ENCODE measurements at regions not wholly inside any gene's neighbourhood (a gene's known extent, or its start where the extent isn't known, plus 50 kb on each side); places are given as distances from the start of the nearest gene placed in this dataset.
"Not testable (repeated sequence)": the region's sequence is repeated elsewhere in the genome, so short reads cannot be mapped to it uniquely, and the experiment has no call there.

DNA sequence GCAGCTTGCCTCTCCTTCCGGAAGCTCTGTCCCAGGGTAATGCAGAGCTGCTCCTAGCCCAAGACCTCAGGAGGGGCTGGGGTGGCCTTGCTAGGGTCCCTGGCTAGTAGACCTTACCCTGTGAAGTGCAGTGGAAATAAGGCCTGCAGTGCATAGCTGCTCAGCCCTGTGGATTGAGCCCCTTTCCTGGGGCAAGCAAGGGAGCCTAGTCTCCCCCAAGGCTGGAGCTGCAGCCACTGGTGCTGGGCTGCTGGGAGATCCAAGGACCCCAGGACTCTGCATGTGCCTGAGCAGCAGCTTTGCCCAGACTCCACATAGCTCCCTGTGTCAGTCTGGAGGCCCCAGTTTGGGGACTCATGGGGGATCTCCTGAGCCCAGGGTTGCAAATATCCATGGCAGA lies 57.9 kb downstream of the FANCF start:
- DNase-seq (ENCODE audit: low spot score) = no peak

- no peak for DNase-seq (ENCODE audit: low spot score)
Measured at GRCh38 chr11:22566293-22566692, 59.3 kb downstream of the FANCF start.

GRCh38 chr11:22561283-22561682 lies 64.3 kb downstream of the FANCF start:
- DNase-seq (ENCODE audit: low spot score) = no peak

DNA sequence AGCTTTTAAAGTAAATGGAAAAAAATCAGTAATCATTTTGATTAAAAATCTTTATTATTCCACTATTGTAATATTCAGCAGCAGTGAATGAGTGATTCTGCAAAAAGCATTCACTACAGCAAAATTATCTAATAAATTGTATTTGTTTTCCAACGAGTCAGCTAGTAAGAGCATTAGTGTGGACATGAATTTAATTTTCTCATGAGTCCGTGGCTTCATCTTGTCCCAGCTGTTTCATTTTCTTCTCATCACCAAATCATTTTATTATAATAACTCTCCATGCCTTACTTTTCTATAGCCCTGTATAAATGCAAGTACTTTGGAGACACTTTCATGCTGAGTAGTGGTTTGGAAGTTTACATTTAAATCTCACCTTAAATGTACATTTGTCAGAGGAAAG lies 66.2 kb downstream of the FANCF start:
- no peak for DNase-seq (ENCODE audit: low spot score)

DNA sequence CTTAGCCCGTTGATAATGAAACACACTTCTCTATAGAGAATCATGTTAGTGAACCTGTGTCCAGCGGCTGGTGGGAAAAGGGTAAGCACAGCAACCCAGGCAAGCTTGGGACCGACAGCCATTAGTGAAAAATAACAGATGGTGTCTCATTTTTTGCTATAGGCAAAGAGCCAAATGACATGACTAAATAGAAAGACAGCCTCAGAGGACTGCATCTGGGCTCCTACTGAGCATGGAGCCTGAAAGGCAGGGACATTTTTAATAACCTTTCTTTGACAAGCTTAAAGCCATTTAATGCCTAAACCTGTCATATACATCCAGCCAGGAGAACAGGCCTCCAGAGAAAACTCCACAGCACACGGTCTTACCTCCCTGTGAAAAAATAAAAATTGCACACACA lies 67.0 kb downstream of the FANCF start:
- DNase-seq (ENCODE audit: low spot score) = peak; percentile 28

DNA sequence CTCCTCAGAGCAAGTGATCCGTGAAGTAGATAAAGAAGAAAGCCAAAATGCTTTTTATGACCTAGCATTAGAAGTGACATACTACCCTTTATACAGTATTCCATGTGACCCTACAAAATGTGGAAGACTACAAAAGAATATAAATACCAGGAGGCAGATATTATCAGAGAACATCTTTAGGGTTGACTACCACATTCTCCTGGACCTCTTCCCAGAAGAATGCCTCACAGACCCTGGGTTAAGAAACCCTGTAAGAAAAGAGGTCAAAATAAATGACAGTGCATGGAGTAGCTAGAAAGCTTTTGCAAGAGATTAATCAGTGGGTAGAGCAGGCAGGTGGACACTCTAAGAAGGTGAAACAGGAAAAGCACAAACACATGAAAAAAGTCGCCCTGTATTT lies 69.2 kb downstream of the FANCF start:
- no peak for DNase-seq (ENCODE audit: low spot score)

DNA sequence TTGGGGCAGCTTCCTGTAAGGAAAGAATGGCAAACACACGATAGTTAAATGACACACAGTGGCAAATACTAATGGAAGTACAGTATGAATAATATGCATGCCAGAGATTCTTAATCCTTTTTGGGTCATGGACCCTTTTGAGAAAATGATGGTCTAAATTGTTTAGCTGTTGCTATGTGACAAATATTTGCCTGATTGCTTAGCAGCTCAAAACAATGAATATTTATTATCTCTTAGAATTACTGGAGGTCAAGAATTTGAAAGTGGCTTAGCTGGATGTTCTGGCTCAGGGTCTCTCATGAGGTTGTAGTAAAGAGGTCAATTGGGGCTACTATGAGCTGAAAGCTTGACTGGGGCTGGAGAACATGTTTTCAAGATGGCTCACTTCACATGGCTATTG lies 69.7 kb downstream of the FANCF start:
- DNase-seq (ENCODE audit: low spot score) = no peak

DNA sequence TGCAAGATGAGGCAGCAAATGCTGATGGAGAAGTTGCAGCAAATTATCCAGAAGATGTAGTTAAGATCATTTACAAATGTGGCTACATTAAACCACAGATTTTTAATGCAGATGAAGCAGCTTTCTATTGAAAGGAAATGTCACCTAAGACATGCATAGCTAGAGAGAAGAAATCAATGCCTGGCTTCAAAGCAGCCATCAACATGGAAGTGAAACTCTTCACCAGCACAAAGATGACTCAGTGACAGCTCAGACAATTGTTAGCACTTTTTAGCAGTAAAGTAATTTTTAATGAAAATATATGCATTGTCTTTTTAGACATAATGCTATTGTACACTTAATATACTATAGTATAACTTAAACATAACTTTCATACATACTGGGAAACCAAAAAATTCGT lies 71.4 kb downstream of the FANCF start:
- no peak for DNase-seq (ENCODE audit: low spot score)

GRCh38 chr11:22552885-22553284 lies 72.7 kb downstream of the FANCF start:
- no peak for DNase-seq (ENCODE audit: low spot score)

GRCh38 chr11:22546746-22547145 lies 78.9 kb downstream of the FANCF start:
- no peak for DNase-seq (ENCODE audit: low spot score)

GRCh38 chr11:22543261-22543660 lies 82.4 kb downstream of the FANCF start:
- DNase-seq (ENCODE audit: low spot score) = no peak

- peak; percentile 17 for DNase-seq (ENCODE audit: low spot score)
Measured at GRCh38 chr11:22539821-22540256, 85.8 kb downstream of the FANCF start.

DNA sequence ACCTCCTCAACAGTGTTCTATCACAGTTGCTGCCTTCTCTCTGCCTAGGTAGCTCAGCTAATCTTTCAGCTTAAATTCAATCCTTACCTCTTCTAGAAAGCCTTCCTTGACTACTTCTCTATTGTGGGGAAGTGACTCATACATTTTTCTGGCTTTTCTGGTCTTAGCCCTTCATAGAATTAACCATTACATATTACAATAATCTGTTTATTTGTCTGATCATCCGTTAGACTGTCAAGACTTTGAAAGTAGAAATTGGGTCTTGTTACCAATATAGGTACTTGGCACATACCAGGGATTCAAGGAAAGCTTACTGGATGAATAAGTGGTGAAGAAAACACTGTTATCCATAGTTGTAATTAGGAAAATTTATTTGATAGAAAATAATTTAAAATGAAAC lies 89.6 kb downstream of the FANCF start:
- DNase-seq (ENCODE audit: low spot score) = no peak

- DNase-seq (ENCODE audit: low spot score) = not testable (repeated sequence)
Measured at GRCh38 chr11:22528612-22529429, 96.8 kb downstream of the FANCF start.

DNA sequence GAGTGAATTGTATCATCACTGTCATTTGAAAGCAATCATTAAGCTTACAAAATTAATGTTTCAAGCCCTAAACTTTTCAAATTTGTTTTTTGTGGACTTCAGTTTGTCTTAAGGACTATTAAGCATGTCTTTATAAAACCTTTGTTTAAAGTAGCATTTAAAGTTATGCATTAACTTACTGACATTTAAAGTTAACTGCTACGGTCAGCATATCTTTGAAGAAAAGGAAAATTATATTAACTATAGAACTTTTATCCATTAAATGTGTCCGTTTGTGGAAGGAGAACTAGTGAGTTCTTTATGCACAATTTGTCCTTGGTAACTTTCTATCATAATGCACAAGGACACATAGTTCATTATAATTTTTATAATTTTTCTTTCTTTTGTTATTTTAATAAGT lies 103.4 kb downstream of the FANCF start:
- no peak for DNase-seq (ENCODE audit: low spot score)

DNA sequence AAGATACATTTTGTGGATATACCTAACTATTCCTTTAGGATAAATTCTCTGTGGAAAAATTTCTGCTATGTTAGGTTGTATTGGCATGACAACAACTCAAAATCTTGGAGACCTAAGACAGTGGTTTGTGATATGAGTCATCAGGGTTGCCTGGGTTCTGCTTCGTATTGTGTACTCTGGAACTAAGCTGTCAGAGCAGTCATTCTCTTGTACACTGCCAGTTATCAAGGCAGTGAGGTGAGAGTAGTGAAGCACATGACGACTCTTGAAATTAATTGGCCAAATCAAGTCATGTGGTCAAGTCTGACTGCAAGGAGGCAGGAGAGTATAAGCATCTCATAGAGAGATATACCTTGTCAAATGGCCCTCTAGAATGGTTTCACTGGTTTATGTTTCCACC lies 104.4 kb downstream of the FANCF start:
- peak; percentile 53 for DNase-seq (ENCODE audit: low spot score)

GRCh38 chr11:22520521-22520920 lies 105.1 kb downstream of the FANCF start:
- DNase-seq (ENCODE audit: low spot score) = no peak

DNA sequence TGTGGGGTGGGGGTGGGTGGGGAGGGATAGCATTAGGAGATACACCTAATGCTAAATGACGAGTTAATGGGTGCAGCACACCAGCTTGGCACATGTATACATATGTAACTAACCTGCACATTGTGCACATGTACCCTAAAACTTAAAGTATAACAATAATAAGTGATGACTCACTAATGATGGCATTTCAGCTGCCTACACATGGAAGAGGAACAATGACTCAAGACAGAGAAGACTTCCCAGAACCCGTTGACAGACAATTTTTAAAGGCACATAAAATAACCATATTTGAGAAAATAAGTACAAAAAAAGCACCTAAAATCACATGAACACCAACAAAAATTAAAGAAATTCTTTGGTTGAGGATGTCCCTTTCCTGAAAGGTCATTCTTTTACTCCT lies 107.3 kb downstream of the FANCF start:
- DNase-seq (ENCODE audit: low spot score) = not testable (repeated sequence)

DNA sequence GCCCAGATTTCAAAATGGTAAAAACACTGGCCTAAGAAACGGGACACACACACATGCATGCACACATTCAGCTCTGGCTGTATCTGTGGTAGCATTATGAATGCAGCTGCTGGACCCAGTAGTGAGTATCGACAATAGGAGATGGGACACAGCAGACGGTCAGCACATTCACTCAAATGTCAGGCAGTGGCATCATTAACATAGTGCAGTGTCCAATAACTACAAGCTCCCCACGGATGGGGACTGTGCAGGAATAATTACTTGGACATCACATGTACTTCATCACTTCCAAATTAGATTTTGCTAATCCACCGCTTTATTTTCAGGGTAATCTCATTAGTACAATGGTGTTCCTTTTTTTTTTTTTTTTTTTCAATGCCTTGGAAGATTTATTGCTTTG lies 109.5 kb downstream of the FANCF start:
- DNase-seq (ENCODE audit: low spot score) = no peak

- no peak for DNase-seq (ENCODE audit: low spot score)
Measured at GRCh38 chr11:22512457-22512856, 113.2 kb downstream of the FANCF start.

GRCh38 chr11:22510741-22511140 lies 114.9 kb downstream of the FANCF start:
- peak; percentile 13 for DNase-seq (ENCODE audit: low spot score)

GRCh38 chr11:22510010-22510409 lies 115.6 kb downstream of the FANCF start:
- no peak for DNase-seq (ENCODE audit: low spot score)

GRCh38 chr11:22508665-22509064 lies 117.0 kb downstream of the FANCF start:
- no peak for DNase-seq (ENCODE audit: low spot score)

DNA sequence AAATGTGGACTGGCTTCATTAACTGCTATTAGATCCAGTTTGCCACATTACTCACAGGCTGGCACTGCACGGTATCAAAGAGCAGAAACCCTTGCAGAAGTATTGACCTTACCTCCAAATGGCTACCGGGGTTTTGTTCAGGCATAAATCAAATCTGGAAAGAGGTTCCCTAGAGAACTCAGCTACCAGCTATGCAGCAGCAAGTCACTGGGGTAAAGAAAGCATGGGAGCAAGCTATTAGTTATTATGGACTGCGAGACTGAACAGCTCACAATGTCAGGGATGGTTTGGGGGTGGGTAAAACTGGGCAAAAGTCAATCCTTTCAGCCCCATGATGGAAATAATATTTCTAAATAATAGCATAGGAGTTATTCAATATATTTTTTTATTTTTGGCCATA lies 128.1 kb downstream of the FANCF start:
- DNase-seq (ENCODE audit: low spot score) = no peak

All from H4 (cell line).